ENCODE measurements at regions not wholly inside any gene's neighbourhood (a gene's known extent, or its start where the extent isn't known, plus 50 kb on each side); places are given as distances from the start of the nearest gene placed in this dataset.

GRCh38 chr6:25122622-25123237, 156.4 kb upstream of the CARMIL1 start:
- POLR2A ChIA-PET = no interaction called here

GRCh38 chr6:25124216-25124715, 154.9 kb upstream of the CARMIL1 start:
- H3K9me3 Mint-ChIP-seq = peaks cover 23% of the 10 kb centered on the region
- POLR2A ChIA-PET = no interaction called here
- 0 out of 2 replicates have a peak, but pooled peaks cover 3% of the 10 kb centered on the region for H3K36me3 Mint-ChIP-seq
- CTCF ChIA-PET = no interaction called here
- no peaks in the 10 kb centered on the region for H3K27me3 Mint-ChIP-seq (ENCODE audit: low read depth)
- H3K27ac Mint-ChIP-seq = no peak overlapping the region
- H3K4me1 Mint-ChIP-seq = peaks cover 19% of the 10 kb centered on the region
- DNase-seq (ENCODE audit: low spot score) (no peak), ATAC-seq (no peak)
- no peak overlapping the region for H3K4me3 Mint-ChIP-seq
- TF ChIP-seq IRF1 (CRISPR knock-in tag; IDR thresholded peaks at IDR 0.05) (no peak), CDX4 (CRISPR knock-in tag; IDR thresholded peaks at IDR 0.05; ENCODE audit: borderline replicate concordance) (no peak), ARID4B (CRISPR knock-in tag; IDR thresholded peaks at IDR 0.05; ENCODE audit: borderline replicate concordance) (no peak), PRDM15 (CRISPR knock-in tag; IDR thresholded peaks at IDR 0.05) (no peak), E2F4 (CRISPR knock-in tag; IDR thresholded peaks at IDR 0.05; ENCODE audit: borderline replicate concordance, low read depth) (no peak), SOX15 (CRISPR knock-in tag; IDR thresholded peaks at IDR 0.05) (no peak), FOXP1 (CRISPR knock-in tag; IDR thresholded peaks at IDR 0.05; ENCODE audit: borderline replicate concordance) (no peak), MYBL2 (CRISPR knock-in tag; IDR thresholded peaks at IDR 0.05) (no peak), NR3C1 (CRISPR knock-in tag; conservative IDR thresholded peaks at IDR 0.05; ENCODE audit: low read depth) (no peak), ZNF317 (CRISPR knock-in tag; IDR thresholded peaks at IDR 0.05; ENCODE audit: borderline replicate concordance, low read depth) (no peak), AR (CRISPR knock-in tag; IDR thresholded peaks at IDR 0.05) (no peak), OVOL2 (CRISPR knock-in tag; IDR thresholded peaks at IDR 0.05; ENCODE audit: borderline replicate concordance) (no peak)

More at GRCh38 chr6:25122622-25123237, 156.4 kb upstream of the CARMIL1 start:
- Mint-ChIP-seq H3K27me3 (ENCODE audit: low read depth) (no peaks in the 10 kb centered on the region), H3K4me3 (no peak overlapping the region), H3K36me3 (0 out of 2 replicates have a peak, but pooled peaks cover 3% of the 10 kb centered on the region), H3K27ac (no peak overlapping the region), H3K9me3 (peaks cover 21% of the 10 kb centered on the region), H3K4me1 (peaks cover 9% of the 10 kb centered on the region)
- no peak for TF ChIP-seq ATF2 (CRISPR knock-in tag; IDR thresholded peaks at IDR 0.05; ENCODE audit: borderline replicate concordance, low read depth)
- no peak for TF ChIP-seq ELF4 (CRISPR knock-in tag; IDR thresholded peaks at IDR 0.05; ENCODE audit: low read depth)
- no peak for TF ChIP-seq CREM (CRISPR knock-in tag; IDR thresholded peaks at IDR 0.05)
- CTCF ChIA-PET = no interaction called here
- ATAC-seq (no peak), DNase-seq (ENCODE audit: low spot score) (no peak)

All from WTC11 (cell line).